ENCODE measurements at regions not wholly inside any gene's neighbourhood (a gene's known extent, or its start where the extent isn't known, plus 50 kb on each side); places are given as distances from the start of the nearest gene placed in this dataset.

DNA sequence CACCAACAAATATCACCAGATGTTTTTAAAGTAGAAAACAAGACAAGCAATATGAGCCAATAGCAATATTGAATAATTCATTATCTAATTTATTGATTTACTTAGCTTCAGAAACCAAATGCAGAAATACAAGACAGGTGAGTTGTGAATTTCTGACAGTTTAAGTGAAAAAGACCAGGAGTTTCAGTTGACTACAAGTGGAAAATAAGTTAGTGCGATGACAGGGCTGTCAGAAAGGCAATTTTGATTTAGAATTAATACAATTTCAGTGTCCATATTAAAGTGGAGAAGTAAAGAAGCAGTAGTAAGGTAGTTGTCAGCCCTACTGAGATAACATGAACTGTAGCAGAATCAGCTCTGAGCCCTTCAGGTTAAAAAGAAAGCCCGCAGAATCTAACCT is 1066.7 kb upstream of the ATXN8OS start:
- intact Hi-C loops (cut with micrococcal nuclease; ENCODE audit: unreplicated experiment) = no loop called here
- Histone ChIP-seq H3K36me3 (ENCODE audit: insufficient read depth, low read length, poor library complexity, severe bottlenecking) (no peaks in the 10 kb centered on the region), H3K4me3 (ENCODE audit: low read depth, low read length, poor library complexity, severe bottlenecking) (no peak overlapping the region), H3K27ac (ENCODE audit: low read depth, low read length, poor library complexity, severe bottlenecking) (no peak overlapping the region), H3K4me1 (ENCODE audit: insufficient read depth, low read length, poor library complexity, severe bottlenecking) (no peaks in the 10 kb centered on the region), H3K9me3 (ENCODE audit: low read depth, low read length, poor library complexity, severe bottlenecking) (no peaks in the 10 kb centered on the region), H3K27me3 (replicated peaks; ENCODE audit: insufficient read depth, low read depth, low read length, poor library complexity) (no peaks in the 10 kb centered on the region)
- CTCF ChIA-PET = no interaction called here
- TF ChIP-seq, protein P1, sequence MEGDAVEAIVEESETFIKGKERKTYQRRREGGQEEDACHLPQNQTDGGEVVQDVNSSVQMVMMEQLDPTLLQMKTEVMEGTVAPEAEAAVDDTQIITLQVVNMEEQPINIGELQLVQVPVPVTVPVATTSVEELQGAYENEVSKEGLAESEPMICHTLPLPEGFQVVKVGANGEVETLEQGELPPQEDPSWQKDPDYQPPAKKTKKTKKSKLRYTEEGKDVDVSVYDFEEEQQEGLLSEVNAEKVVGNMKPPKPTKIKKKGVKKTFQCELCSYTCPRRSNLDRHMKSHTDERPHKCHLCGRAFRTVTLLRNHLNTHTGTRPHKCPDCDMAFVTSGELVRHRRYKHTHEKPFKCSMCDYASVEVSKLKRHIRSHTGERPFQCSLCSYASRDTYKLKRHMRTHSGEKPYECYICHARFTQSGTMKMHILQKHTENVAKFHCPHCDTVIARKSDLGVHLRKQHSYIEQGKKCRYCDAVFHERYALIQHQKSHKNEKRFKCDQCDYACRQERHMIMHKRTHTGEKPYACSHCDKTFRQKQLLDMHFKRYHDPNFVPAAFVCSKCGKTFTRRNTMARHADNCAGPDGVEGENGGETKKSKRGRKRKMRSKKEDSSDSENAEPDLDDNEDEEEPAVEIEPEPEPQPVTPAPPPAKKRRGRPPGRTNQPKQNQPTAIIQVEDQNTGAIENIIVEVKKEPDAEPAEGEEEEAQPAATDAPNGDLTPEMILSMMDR (conservative IDR thresholded peaks at IDR 0.05; ENCODE audit: low read depth, low read length) = no peak
- no peak for TF ChIP-seq EZH2 (IDR thresholded peaks at IDR 0.05; ENCODE audit: borderline replicate concordance, low read depth, low read length, poor library complexity, severe bottlenecking)
- POLR2A ChIA-PET (ENCODE audit: low non-redundant PET) = no interaction called here
- no peak for DNase-seq (ENCODE audit: low spot score)
- BruUV-seq (replicated peaks) = no TSS peak

DNA sequence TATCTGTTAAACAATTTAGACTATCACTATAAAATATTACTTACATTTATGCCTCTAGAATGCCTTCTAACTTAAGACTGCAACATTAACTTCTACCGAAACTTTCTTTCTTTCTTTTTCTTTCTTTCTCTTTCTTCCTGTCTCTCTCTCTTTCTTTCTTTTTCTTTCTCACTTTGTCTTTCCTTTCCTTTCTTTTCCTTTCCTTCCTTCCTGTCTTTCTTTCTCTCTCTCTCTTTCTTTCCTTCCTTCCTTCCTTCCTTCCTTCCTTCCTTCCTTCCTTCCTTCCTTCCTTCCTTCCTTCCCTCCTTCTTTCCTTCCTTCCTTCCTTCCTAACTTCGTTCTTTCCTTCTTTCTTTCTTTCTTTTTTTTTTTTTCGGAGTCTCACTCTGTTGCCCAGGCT is 1071.9 kb upstream of the ATXN8OS start:
- DNase-seq (ENCODE audit: low spot score) = no peak
- CTCF ChIA-PET = no interaction called here
- no peak overlapping the region for H3K4me3 ChIP-seq (ENCODE audit: low read depth, low read length, poor library complexity, severe bottlenecking)
- intact Hi-C loops (cut with micrococcal nuclease; ENCODE audit: unreplicated experiment) = no loop called here
- H3K27me3 ChIP-seq (replicated peaks; ENCODE audit: insufficient read depth, low read depth, low read length, poor library complexity) = no peaks in the 10 kb centered on the region
- no TSS peak for BruUV-seq (replicated peaks)
- POLR2A ChIA-PET (ENCODE audit: low non-redundant PET) = no interaction called here
- no peak overlapping the region for H3K27ac ChIP-seq (ENCODE audit: low read depth, low read length, poor library complexity, severe bottlenecking)
- TF ChIP-seq, protein P1 (conservative IDR thresholded peaks at IDR 0.05; ENCODE audit: low read depth, low read length) = no peak
- no peak for TF ChIP-seq EZH2 (IDR thresholded peaks at IDR 0.05; ENCODE audit: borderline replicate concordance, low read depth, low read length, poor library complexity, severe bottlenecking)
- H3K4me1 ChIP-seq (ENCODE audit: insufficient read depth, low read length, poor library complexity, severe bottlenecking) = no peaks in the 10 kb centered on the region
- no peaks in the 10 kb centered on the region for H3K36me3 ChIP-seq (ENCODE audit: insufficient read depth, low read length, poor library complexity, severe bottlenecking)
- no peaks in the 10 kb centered on the region for H3K9me3 ChIP-seq (ENCODE audit: low read depth, low read length, poor library complexity, severe bottlenecking)

DNA sequence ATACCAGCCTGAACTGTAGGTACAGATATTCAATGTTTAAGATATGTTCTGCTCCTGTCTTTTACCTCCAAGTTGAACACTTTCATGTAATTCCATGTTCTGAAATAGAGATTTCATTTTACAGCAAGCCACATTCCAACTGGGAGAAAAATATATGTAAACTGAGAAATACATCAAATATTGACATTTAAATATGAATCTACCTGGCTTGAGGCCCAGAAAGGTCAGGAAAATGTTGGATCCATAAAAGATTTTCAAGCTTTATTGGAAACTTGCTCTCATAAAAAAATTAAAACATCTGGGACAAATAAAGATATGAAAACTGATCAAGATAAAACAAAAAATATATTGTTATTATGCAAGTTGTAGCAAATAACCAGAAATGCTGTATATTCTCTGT is 1078.7 kb upstream of the ATXN8OS start:
- POLR2A ChIA-PET (ENCODE audit: low non-redundant PET) = no interaction called here
- intact Hi-C loops (cut with micrococcal nuclease; ENCODE audit: unreplicated experiment) = no loop called here
- DNase-seq (ENCODE audit: low spot score) = no peak
- Histone ChIP-seq H3K4me3 (ENCODE audit: low read depth, low read length, poor library complexity, severe bottlenecking) (no peak overlapping the region), H3K27ac (ENCODE audit: low read depth, low read length, poor library complexity, severe bottlenecking) (no peak overlapping the region), H3K4me1 (ENCODE audit: insufficient read depth, low read length, poor library complexity, severe bottlenecking) (no peaks in the 10 kb centered on the region), H3K9me3 (ENCODE audit: low read depth, low read length, poor library complexity, severe bottlenecking) (no peaks in the 10 kb centered on the region), H3K36me3 (ENCODE audit: insufficient read depth, low read length, poor library complexity, severe bottlenecking) (no peaks in the 10 kb centered on the region), H3K27me3 (replicated peaks; ENCODE audit: insufficient read depth, low read depth, low read length, poor library complexity) (no peaks in the 10 kb centered on the region)
- BruUV-seq (replicated peaks) = no TSS peak
- TF ChIP-seq, protein P1 (conservative IDR thresholded peaks at IDR 0.05; ENCODE audit: low read depth, low read length) = no peak
- TF ChIP-seq EZH2 (IDR thresholded peaks at IDR 0.05; ENCODE audit: borderline replicate concordance, low read depth, low read length, poor library complexity, severe bottlenecking) = no peak
- CTCF ChIA-PET = no interaction called here

Data from A673 (cell line).